Activated CD4-positive, alpha-beta T cell treated with anti-CD3 and anti-CD28 coated beads, Interleukin-2, amount 10 ng/mL, durations not matched to agents 24 days and 14 days (primary cell): ENCODE measurements at regions not wholly inside any gene's neighbourhood (a gene's known extent, or its start where the extent isn't known, plus 50 kb on each side); places are given as distances from the start of the nearest gene placed in this dataset.
"Not testable (repeated sequence)": the region's sequence is repeated elsewhere in the genome, so short reads cannot be mapped to it uniquely, and the experiment has no call there.

Experiments
- DNase-seq: peaks from one replicate; pipeline ENCODE4 v3.0.0; 2022
- H3K27ac Mint-ChIP-seq: one replicate; pipeline ENCODE4 v1.8.0; 2022; ENCODE audit warnings: mild to moderate bottlenecking, mixed read lengths
- H3K27me3 Mint-ChIP-seq: one replicate; pipeline ENCODE4 v1.8.0; 2022; ENCODE audit warnings: mixed read lengths
- H3K36me3 Mint-ChIP-seq: one replicate; pipeline ENCODE4 v1.8.0; 2022; ENCODE audit warnings: low read depth, mild to moderate bottlenecking, mixed read lengths
- H3K4me1 Mint-ChIP-seq: one replicate; pipeline ENCODE4 v1.8.0; 2021; ENCODE audit warnings: mixed read lengths
- H3K4me3 Mint-ChIP-seq: one replicate; pipeline ENCODE4 v1.8.0; 2022; ENCODE audit warnings: mild to moderate bottlenecking, moderate library complexity, mixed read lengths
- H3K9me3 Mint-ChIP-seq: one replicate; pipeline ENCODE4 v1.8.0; 2021; ENCODE audit warnings: mixed read lengths
- intact Hi-C: fragments of 100-400 bp; cut with micrococcal nuclease; formaldehyde crosslinking; loops from one replicate; pipeline ENCODE4 v1.15.1; 2023

GRCh38 chr4:11650801-11651596, 222.3 kb upstream of the HS3ST1 start:
- DNase-seq = no peak
- Mint-ChIP-seq H3K4me3 (no peak overlapping the region), H3K36me3 (no peaks in the 10 kb centered on the region), H3K27me3 (no peaks in the 10 kb centered on the region), H3K4me1 (no peaks in the 10 kb centered on the region), H3K9me3 (no peaks in the 10 kb centered on the region), H3K27ac (no peak overlapping the region)
- intact Hi-C loops = no loop called here

GRCh38 chr4:11647433-11647832, 218.7 kb upstream of the HS3ST1 start:
- no peaks in the 10 kb centered on the region for H3K4me1 Mint-ChIP-seq
- H3K27ac Mint-ChIP-seq = no peak overlapping the region
- H3K9me3 Mint-ChIP-seq = peaks cover 8% of the 10 kb centered on the region
- no peak for DNase-seq
- H3K4me3 Mint-ChIP-seq = no peak overlapping the region
- intact Hi-C loops = no loop called here
- H3K36me3 Mint-ChIP-seq = no peaks in the 10 kb centered on the region
- no peaks in the 10 kb centered on the region for H3K27me3 Mint-ChIP-seq

GRCh38 chr4:11643081-11643480, 214.4 kb upstream of the HS3ST1 start:
- intact Hi-C loops, H3K36me3 Mint-ChIP-seq, H3K4me3 Mint-ChIP-seq, H3K27ac Mint-ChIP-seq, H3K27me3 Mint-ChIP-seq, H3K4me1 Mint-ChIP-seq, DNase-seq, H3K9me3 Mint-ChIP-seq: not testable (repeated sequence)

GRCh38 chr4:11640584-11640983, 211.9 kb upstream of the HS3ST1 start:
- intact Hi-C loops = no loop called here
- Mint-ChIP-seq H3K4me3 (no peak overlapping the region), H3K9me3 (peaks cover 8% of the 10 kb centered on the region), H3K36me3 (no peaks in the 10 kb centered on the region), H3K27me3 (no peaks in the 10 kb centered on the region), H3K27ac (no peak overlapping the region), H3K4me1 (no peaks in the 10 kb centered on the region)
- no peak for DNase-seq

GRCh38 chr4:11636551-11636950, 207.9 kb upstream of the HS3ST1 start:
- Mint-ChIP-seq H3K9me3 (no peaks in the 10 kb centered on the region), H3K4me3 (no peak overlapping the region), H3K36me3 (no peaks in the 10 kb centered on the region), H3K4me1 (no peaks in the 10 kb centered on the region), H3K27me3 (no peaks in the 10 kb centered on the region), H3K27ac (no peak overlapping the region)
- intact Hi-C loops = no loop called here
- no peak for DNase-seq

GRCh38 chr4:11636031-11636430, 207.3 kb upstream of the HS3ST1 start:
- Mint-ChIP-seq H3K9me3 (no peaks in the 10 kb centered on the region), H3K4me1 (no peaks in the 10 kb centered on the region), H3K27me3 (no peaks in the 10 kb centered on the region), H3K4me3 (no peak overlapping the region), H3K27ac (no peak overlapping the region), H3K36me3 (no peaks in the 10 kb centered on the region)
- intact Hi-C loops = no loop called here
- DNase-seq = no peak

- H3K27ac Mint-ChIP-seq = no peak overlapping the region
- no peaks in the 10 kb centered on the region for H3K9me3 Mint-ChIP-seq
- no peak for DNase-seq
- H3K4me3 Mint-ChIP-seq = no peak overlapping the region
- no peaks in the 10 kb centered on the region for H3K36me3 Mint-ChIP-seq
- H3K4me1 Mint-ChIP-seq = no peaks in the 10 kb centered on the region
- intact Hi-C loops = no loop called here
- no peaks in the 10 kb centered on the region for H3K27me3 Mint-ChIP-seq
These were observed 206.6 kb upstream of the HS3ST1 start for GRCh38 chr4:11635342-11635741.

GRCh38 chr4:11634283-11634682, 205.6 kb upstream of the HS3ST1 start:
- Mint-ChIP-seq H3K27ac (no peak overlapping the region), H3K4me1 (no peaks in the 10 kb centered on the region), H3K27me3 (no peaks in the 10 kb centered on the region), H3K4me3 (no peak overlapping the region), H3K36me3 (no peaks in the 10 kb centered on the region), H3K9me3 (no peaks in the 10 kb centered on the region)
- intact Hi-C loops = no loop called here
- no peak for DNase-seq

- Mint-ChIP-seq H3K27ac (no peak overlapping the region), H3K36me3 (no peaks in the 10 kb centered on the region), H3K4me1 (no peaks in the 10 kb centered on the region), H3K9me3 (no peaks in the 10 kb centered on the region), H3K27me3 (no peaks in the 10 kb centered on the region), H3K4me3 (no peak overlapping the region)
- no peak for DNase-seq
- intact Hi-C loops = no loop called here
These were observed 204.7 kb upstream of the HS3ST1 start for GRCh38 chr4:11633430-11633829.

- H3K36me3 Mint-ChIP-seq = no peaks in the 10 kb centered on the region
- no peak overlapping the region for H3K4me3 Mint-ChIP-seq
- no peak overlapping the region for H3K27ac Mint-ChIP-seq
- no peak for DNase-seq
- no peaks in the 10 kb centered on the region for H3K4me1 Mint-ChIP-seq
- intact Hi-C loops = no loop called here
- H3K9me3 Mint-ChIP-seq = no peaks in the 10 kb centered on the region
- H3K27me3 Mint-ChIP-seq = no peaks in the 10 kb centered on the region
These were observed 203.8 kb upstream of the HS3ST1 start for GRCh38 chr4:11632483-11632882.

GRCh38 chr4:11632025-11632424, 203.3 kb upstream of the HS3ST1 start:
- H3K4me1 Mint-ChIP-seq = no peaks in the 10 kb centered on the region
- no peak for DNase-seq
- no peak overlapping the region for H3K4me3 Mint-ChIP-seq
- no peaks in the 10 kb centered on the region for H3K9me3 Mint-ChIP-seq
- intact Hi-C loops = no loop called here
- no peaks in the 10 kb centered on the region for H3K27me3 Mint-ChIP-seq
- no peak overlapping the region for H3K27ac Mint-ChIP-seq
- H3K36me3 Mint-ChIP-seq = no peaks in the 10 kb centered on the region

GRCh38 chr4:11631416-11631815, 202.7 kb upstream of the HS3ST1 start:
- no peak for DNase-seq
- Mint-ChIP-seq H3K4me3 (no peak overlapping the region), H3K9me3 (no peaks in the 10 kb centered on the region), H3K27ac (no peak overlapping the region), H3K4me1 (no peaks in the 10 kb centered on the region), H3K36me3 (no peaks in the 10 kb centered on the region), H3K27me3 (no peaks in the 10 kb centered on the region)
- intact Hi-C loops = no loop called here

- no peak overlapping the region for H3K4me3 Mint-ChIP-seq
- H3K4me1 Mint-ChIP-seq = no peaks in the 10 kb centered on the region
- no peak for DNase-seq
- no peaks in the 10 kb centered on the region for H3K9me3 Mint-ChIP-seq
- no peaks in the 10 kb centered on the region for H3K36me3 Mint-ChIP-seq
- no peaks in the 10 kb centered on the region for H3K27me3 Mint-ChIP-seq
- intact Hi-C loops = no loop called here
- H3K27ac Mint-ChIP-seq = no peak overlapping the region
These were observed 199.5 kb upstream of the HS3ST1 start for GRCh38 chr4:11628093-11628725.

GRCh38 chr4:11626066-11626465, 197.4 kb upstream of the HS3ST1 start:
- intact Hi-C loops = no loop called here
- Mint-ChIP-seq H3K36me3 (no peaks in the 10 kb centered on the region), H3K4me1 (no peaks in the 10 kb centered on the region), H3K4me3 (no peak overlapping the region), H3K9me3 (no peaks in the 10 kb centered on the region), H3K27me3 (no peaks in the 10 kb centered on the region), H3K27ac (no peak overlapping the region)
- DNase-seq = no peak

- Mint-ChIP-seq H3K36me3 (no peaks in the 10 kb centered on the region), H3K4me1 (no peaks in the 10 kb centered on the region), H3K27me3 (no peaks in the 10 kb centered on the region), H3K4me3 (no peak overlapping the region), H3K9me3 (no peaks in the 10 kb centered on the region), H3K27ac (no peak overlapping the region)
- intact Hi-C loops = no loop called here
- no peak for DNase-seq
These were observed 196.5 kb upstream of the HS3ST1 start for GRCh38 chr4:11625211-11625610.
